Fibroblast of lung (primary cell): ENCODE measurements at regions not wholly inside any gene's neighbourhood (a gene's known extent, or its start where the extent isn't known, plus 50 kb on each side); places are given as distances from the start of the nearest gene placed in this dataset.

Experiments used
- EZH2 ChIP-seq: IDR thresholded peaks from 2 replicates; pipeline ENCODE4 v1.5.1; 2012; ENCODE audit warnings: low read length, control low read depth, mild to moderate bottlenecking; ENCODE audit errors: missing control alignments
- TF ChIP-seq, protein P1 (sequence below), 2 donors: IDR thresholded peaks in 1 of 2; conservative IDR thresholded peaks in 1 of 2; 1 replicate in 1 of 2; 2 replicates in 1 of 2; pipeline ENCODE4 v1.5.1; 2011 to 2012; ENCODE audit warnings: low read length in 2 of 2, control low read depth in 1 of 2, inconsistent platforms in 1 of 2, low read depth in 1 of 2, mild to moderate bottlenecking in 1 of 2

DNA sequence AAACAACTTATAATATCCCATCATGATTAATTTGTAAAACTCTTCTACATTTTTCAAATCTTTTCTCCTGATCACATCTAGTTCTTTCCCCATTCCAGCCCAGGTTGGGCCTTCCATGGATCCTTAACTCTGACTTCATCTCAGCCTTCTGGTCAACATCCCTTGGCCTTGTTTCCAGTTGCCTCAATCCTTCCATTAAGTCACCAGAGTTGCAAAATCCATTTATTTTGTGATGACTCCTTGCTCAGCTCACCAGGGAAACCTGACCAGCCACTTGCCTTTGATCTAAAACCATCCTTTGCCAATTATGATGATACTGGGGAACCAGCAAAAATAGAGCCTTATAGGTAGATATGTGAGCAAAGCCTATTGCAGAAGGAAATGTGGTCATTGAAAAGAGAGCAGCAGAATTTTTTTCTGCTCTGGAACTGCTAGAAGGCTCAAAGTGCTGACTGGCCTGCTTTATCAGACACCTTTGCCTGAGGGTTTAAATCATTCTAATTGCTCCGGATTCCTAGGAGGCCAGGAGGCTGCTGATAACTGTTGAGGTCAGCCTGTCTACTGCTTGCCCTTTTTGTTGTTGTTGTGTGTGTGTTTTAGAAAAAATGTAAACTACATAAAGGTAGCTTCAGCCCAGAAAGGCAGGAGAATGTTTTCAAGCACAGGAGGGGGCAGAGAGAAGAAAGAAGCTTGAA, 512.2 kb upstream of the GRIA1 start:
- TF ChIP-seq, protein P1, sequence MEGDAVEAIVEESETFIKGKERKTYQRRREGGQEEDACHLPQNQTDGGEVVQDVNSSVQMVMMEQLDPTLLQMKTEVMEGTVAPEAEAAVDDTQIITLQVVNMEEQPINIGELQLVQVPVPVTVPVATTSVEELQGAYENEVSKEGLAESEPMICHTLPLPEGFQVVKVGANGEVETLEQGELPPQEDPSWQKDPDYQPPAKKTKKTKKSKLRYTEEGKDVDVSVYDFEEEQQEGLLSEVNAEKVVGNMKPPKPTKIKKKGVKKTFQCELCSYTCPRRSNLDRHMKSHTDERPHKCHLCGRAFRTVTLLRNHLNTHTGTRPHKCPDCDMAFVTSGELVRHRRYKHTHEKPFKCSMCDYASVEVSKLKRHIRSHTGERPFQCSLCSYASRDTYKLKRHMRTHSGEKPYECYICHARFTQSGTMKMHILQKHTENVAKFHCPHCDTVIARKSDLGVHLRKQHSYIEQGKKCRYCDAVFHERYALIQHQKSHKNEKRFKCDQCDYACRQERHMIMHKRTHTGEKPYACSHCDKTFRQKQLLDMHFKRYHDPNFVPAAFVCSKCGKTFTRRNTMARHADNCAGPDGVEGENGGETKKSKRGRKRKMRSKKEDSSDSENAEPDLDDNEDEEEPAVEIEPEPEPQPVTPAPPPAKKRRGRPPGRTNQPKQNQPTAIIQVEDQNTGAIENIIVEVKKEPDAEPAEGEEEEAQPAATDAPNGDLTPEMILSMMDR (conservative IDR thresholded peaks at IDR 0.05 in 1 of 2, IDR thresholded peaks at IDR 0.05 in 1 of 2; ENCODE audit: low read depth in 1 of 2, low read length in 2 of 2): no peak
- no peak for TF ChIP-seq EZH2
